Left ventricle myocardium inferior (tissue), 1 donor: ENCODE measurements at regions not wholly inside any gene's neighbourhood (a gene's known extent, or its start where the extent isn't known, plus 50 kb on each side); places are given as distances from the start of the nearest gene placed in this dataset.
"Not testable (repeated sequence)": the region's sequence is repeated elsewhere in the genome, so short reads cannot be mapped to it uniquely, and the experiment has no call there.

Experiments
- DNase-seq: peaks from one replicate; pipeline ENCODE4 v3.0.0-alpha.2; 2020
- H3K27ac ChIP-seq: fragments of 200-600 bp; replicated peaks from 2 replicates; pipeline ENCODE4 v1.8.0; 2021
- H3K27me3 ChIP-seq: fragments of 200-600 bp; 2 replicates; pipeline ENCODE4 v1.8.0; 2021; ENCODE audit warnings: low read depth
- H3K36me3 ChIP-seq: fragments of 200-600 bp; 2 replicates; pipeline ENCODE4 v1.8.0; 2021
- H3K4me1 ChIP-seq: fragments of 200-600 bp; 2 replicates; pipeline ENCODE4 v1.8.0; 2021
- H3K4me3 ChIP-seq: fragments of 200-600 bp; 2 replicates; pipeline ENCODE4 v1.8.0; 2021; ENCODE audit warnings: mild to moderate bottlenecking, moderate library complexity
- H3K9me3 ChIP-seq: fragments of 200-600 bp; replicated peaks from 2 replicates; pipeline ENCODE4 v1.8.0; 2021
- intact Hi-C: fragments of 100-400 bp; cut with micrococcal nuclease; formaldehyde crosslinking; loops from one replicate; pipeline ENCODE4 v1.11.0; 2022
- TF ChIP-seq, protein P1 (sequence below): fragments of 200-600 bp; IDR thresholded peaks from 2 replicates; pipeline ENCODE4 v1.8.0; 2021; ENCODE audit warnings: antibody characterized with exemption, mild to moderate bottlenecking, borderline replicate concordance
- donor health status: DM: no; HTN: yes; CAD: no; lungs with severe emphysema.

DNA sequence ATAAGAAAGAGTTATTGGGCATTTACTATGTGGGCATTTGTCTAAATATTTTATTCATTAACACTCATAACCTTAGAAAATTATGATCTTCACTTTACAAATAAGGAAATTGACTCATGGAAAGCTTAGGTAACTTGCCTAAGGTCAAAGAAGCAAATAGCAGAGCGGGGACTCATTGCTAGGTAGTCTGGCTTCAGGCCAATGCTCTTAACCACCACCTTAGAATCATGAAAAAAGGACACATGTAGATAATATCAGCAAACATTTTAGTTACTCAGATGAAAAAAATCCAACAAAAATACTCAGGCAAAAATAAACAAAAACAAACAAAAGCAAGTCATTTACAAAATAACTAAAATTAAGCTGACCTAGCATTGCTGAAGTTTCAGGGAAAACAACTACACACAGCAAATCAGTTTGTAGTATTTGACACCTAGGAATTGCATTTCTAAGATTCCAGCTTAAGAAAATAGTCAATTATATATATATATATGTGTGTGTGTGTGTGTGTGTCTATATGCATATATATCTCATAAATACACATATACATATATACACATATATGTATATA lies 166.0 kb downstream of the HMHB1 start:
- Histone ChIP-seq H3K4me1 (no peaks in the 10 kb centered on the region), H3K36me3 (no peaks in the 10 kb centered on the region), H3K27ac (no peak overlapping the region), H3K4me3 (no peak overlapping the region), H3K9me3 (no peaks in the 10 kb centered on the region), H3K27me3 (no peaks in the 10 kb centered on the region)
- DNase-seq: no peak
- TF ChIP-seq, protein P1, sequence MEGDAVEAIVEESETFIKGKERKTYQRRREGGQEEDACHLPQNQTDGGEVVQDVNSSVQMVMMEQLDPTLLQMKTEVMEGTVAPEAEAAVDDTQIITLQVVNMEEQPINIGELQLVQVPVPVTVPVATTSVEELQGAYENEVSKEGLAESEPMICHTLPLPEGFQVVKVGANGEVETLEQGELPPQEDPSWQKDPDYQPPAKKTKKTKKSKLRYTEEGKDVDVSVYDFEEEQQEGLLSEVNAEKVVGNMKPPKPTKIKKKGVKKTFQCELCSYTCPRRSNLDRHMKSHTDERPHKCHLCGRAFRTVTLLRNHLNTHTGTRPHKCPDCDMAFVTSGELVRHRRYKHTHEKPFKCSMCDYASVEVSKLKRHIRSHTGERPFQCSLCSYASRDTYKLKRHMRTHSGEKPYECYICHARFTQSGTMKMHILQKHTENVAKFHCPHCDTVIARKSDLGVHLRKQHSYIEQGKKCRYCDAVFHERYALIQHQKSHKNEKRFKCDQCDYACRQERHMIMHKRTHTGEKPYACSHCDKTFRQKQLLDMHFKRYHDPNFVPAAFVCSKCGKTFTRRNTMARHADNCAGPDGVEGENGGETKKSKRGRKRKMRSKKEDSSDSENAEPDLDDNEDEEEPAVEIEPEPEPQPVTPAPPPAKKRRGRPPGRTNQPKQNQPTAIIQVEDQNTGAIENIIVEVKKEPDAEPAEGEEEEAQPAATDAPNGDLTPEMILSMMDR: no peak
- intact Hi-C loops: no loop called here

DNA sequence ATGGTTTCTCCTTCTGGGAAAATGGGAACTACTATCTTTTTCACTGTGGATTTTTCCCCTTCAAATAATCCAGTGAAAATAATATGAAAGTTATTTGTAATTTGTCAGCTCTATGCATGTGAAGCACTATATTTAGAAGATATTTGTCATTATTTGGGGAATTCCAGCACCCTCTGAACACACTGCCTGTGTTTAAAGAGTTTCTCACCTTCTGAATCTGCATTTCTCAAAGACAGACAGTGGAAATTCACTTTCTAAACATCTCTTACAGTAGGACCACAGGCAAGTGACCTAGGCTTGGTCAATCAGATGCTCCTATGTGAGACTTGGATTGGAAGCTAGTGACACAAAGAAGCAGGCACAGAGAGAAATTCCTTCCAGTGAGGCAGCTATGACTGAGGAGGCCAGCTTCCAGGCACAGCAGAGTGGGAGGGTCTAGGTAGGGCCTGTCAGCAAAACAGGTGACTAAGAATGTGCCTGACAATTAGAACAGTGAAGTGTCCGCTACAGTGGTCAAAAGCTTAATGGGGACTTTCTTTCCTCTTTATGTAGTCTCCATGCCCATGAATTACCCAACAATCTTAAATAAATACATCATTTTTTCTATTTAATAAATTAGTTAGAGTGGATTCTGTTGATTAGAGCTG lies 167.2 kb downstream of the HMHB1 start:
- TF ChIP-seq, protein P1: no peak
- intact Hi-C loops: no loop called here
- H3K27me3 ChIP-seq: no peaks in the 10 kb centered on the region
- no peaks in the 10 kb centered on the region for H3K4me1 ChIP-seq
- no peaks in the 10 kb centered on the region for H3K9me3 ChIP-seq
- DNase-seq: no peak
- H3K36me3 ChIP-seq: no peaks in the 10 kb centered on the region
- no peak overlapping the region for H3K27ac ChIP-seq
- no peak overlapping the region for H3K4me3 ChIP-seq

DNA sequence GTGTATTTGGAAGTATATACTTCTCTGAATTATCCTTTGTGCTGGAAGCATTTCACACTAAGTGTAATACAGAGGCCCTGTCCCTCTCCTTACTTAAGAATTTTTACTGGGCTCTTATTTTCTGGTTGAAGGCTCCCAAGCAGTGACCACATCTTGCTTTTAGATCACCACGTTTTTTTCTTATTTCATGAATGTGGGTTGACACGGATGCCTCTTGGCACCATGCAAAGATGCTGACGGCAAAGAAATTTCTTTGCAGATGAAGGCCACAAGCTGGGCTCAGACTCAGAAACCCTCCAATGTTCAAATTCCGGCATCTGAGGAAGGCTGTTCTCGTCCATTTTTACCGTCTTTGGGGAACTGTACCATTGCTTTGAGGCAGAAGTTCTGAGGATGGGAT lies 168.5 kb downstream of the HMHB1 start:
- Histone ChIP-seq H3K27me3 (no peaks in the 10 kb centered on the region), H3K27ac (no peak overlapping the region), H3K9me3 (no peaks in the 10 kb centered on the region), H3K4me1 (no peaks in the 10 kb centered on the region), H3K36me3 (no peaks in the 10 kb centered on the region), H3K4me3 (no peak overlapping the region)
- TF ChIP-seq, protein P1: no peak
- intact Hi-C loops: no loop called here
- DNase-seq: no peak

DNA sequence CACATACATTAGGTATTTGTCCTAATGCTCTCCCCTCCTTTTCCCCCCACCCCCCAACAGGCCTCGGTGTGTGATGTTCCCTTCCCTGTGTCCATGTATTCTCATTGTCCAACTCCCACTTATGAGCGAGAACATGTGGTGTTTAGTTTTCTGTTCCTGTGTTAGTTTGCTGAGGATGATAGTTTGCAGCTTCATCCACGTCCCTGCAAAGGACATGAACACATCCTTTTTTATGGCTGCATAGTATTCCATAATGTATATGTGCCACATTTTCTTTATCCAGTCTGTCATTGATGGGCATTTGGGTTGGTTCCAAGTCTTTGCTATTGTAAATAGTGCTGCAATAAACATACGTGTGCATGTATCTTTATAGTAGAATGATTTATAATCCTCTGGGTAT lies 171.0 kb downstream of the HMHB1 start:
- H3K27ac ChIP-seq, H3K4me3 ChIP-seq, H3K4me1 ChIP-seq, intact Hi-C loops, H3K36me3 ChIP-seq, DNase-seq, H3K27me3 ChIP-seq, H3K9me3 ChIP-seq: not testable (repeated sequence)

DNA sequence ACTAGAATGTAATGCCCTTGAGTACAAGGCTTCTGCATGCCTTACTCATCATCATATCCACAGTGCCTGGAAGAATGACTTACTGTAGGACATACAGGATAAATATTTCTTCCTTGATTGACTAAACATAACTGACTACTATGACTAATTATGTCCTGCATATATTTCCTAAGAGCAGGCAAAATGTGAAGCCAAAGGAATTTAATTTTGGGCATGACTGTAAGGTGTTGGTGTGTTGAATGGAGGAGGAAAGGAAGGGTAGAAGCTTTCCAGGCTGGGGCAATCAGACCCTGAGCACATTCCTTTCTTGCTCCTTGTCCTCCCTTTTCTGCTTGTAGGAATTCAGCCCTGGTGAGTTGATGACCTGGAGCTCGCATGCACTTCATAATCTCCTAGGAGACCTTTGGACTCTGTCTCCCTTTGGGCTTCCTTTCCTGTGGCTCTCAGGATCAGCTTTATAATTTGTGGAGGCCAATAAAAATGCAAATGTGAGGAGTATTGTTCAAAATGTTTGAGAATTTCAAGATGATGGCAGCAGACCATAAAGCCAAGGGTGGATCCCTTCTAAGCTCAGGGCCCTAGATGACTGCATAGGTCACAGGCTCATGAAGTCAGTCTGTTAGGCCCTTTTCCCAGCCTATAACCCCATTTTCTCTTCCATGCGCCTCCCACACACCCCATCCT lies 174.0 kb downstream of the HMHB1 start:
- TF ChIP-seq, protein P1: no peak
- Histone ChIP-seq H3K27ac (peak overlapping the region; percentile 16), H3K4me1 (no peaks in the 10 kb centered on the region), H3K27me3 (no peaks in the 10 kb centered on the region), H3K4me3 (no peak overlapping the region), H3K36me3 (no peaks in the 10 kb centered on the region), H3K9me3 (no peaks in the 10 kb centered on the region)
- DNase-seq: no peak
- intact Hi-C loops: no loop called here
